ENCODE measurements at regions not wholly inside any gene's neighbourhood (a gene's known extent, or its start where the extent isn't known, plus 50 kb on each side); places are given as distances from the start of the nearest gene placed in this dataset.
"Not testable (repeated sequence)": the region's sequence is repeated elsewhere in the genome, so short reads cannot be mapped to it uniquely, and the experiment has no call there.

DNA sequence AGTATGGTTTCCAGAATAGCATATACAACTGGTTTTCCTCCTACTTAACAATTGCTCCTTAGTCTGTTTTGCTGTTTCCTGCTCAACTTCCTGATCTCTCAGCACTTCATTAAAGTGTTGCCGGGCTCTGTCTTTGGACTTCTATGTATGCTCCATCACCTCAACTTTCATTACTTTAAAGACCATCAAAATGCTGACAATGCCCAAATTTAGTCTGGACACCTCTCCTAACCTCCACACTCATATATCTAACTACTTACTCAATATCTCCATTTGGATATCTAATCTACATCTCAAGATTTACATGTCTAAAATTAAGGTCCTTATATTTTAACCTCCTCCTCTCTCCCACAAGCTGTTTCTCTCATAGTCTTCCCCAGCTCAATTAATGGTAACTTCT is 54.4 kb upstream of the LGR5 start:
- no peak for DNase-seq

DNA sequence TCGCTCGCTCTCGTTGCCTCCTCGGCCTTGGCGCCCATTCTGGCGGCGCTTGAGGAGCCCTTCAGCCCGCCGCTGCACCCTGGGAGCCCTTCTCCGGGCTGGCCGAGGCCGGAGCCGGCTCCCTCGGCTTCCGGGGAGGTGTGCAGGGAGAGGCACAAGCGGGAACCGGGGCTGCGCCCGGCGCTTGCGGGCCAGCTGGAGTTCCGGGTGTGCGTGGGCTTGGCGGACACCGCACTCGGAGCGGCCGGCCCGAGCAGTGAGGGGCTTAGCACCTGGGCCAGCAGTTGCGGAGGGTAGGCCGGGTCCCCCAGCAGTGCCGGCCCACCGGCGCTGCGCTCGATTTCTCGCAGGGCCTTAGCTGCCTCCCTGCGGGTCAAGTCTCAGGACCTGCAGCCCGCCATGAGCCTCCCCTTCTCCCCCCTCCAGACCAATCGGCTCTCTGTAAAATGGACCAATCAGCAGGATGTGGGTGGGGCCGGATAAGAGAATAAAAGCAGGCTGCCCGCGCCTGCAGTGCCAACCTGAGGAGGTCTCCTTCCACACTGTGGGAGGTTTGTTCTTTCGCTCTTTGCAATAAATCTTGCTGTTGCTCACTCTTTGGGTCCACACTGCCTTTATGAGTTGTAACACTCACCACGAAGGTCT is 62.8 kb upstream of the LGR5 start:
- not testable (repeated sequence) for DNase-seq

DNA sequence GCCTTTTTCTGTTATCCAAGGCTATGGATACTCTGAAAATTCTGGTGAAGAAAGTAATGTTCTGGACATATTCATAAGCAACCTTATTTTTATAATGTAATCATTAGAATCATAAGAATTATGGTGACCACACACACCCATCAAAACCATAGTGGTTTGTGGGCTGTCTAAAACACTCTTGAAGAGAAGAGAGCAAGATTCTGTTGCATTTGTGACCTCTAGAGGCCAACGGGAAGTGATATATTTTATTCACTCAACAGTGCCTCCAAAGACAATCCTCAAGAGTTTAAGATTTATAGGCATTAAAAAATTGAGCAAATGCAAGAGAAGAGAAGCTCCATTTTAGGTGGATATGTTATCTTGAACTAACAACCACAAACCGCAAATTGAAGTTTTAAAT is 68.5 kb upstream of the LGR5 start:
- no peak for DNase-seq

DNA sequence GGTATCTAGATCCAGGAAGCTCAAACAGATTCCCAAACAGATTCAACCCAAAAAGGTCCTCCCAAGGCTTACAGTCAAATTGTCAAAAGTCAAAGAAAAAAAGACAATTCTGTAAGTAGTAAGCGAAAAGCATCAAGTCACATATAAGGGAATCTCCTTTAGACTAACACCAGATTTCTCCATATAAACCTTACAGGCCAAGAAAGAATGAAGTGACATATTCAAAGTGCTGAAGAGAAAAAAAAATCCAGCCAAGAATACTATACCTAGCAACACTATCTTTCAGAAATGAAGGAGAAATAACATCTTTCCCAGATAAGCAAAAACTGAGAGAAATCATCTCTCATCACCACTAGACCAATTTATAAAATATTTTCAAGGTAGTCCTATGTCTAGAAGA is 79.6 kb upstream of the LGR5 start:
- no peak for DNase-seq

DNA sequence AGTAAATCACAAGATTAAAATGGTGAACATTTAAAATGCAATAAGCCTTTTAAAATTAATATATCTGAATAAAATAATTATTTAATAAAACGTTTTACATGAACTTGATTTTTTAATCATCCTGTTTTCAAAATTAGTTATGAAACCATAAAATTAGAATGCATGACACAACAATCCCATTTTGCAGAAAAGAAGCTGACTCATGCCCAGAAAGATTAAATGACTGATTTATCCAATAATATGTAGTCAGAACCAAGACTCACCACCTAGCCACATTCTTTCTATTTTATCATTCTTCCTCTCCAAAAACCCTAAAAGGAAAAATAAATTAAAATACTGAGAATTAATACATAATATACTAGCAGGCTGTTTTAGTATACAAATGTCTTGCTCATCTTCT is 83.0 kb upstream of the LGR5 start:
- no peak for DNase-seq

DNA sequence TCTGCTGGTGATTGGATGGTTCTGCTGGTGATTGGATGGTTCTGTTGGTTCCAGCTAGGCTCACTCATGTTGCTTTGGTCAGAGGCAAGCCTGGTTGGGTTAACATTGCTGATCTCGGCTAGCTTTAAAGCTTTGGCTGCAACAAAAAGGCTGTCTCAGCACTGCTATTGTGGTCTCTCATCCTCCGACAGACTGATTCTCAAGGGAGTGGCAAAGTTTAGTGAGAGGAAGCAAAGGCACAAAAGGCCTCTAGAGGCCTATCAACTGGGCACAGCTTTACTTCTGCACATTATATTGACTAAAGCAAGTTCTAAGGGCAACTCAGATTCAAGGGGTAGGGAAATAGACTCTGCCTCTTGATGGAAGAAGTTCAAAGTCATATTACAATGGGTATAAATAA is 84.7 kb upstream of the LGR5 start:
- no peak for DNase-seq

DNA sequence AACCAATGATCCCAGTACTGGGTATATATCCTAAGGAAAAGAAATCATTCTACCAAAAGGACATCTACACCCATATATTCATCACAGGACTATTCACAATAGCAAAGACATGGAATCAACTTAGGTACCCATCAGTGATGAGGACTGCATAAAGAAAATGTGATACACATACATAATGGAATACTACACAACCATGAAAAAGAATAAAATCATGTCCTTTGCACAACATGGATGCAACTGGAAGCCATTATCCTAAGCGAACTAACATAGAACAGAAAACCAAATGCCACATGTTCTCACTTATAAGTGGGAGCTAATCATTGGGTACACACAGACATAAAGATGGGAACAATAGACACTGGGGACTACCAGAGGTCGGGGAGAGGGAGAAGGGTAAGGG is 86.0 kb upstream of the LGR5 start:
- no peak for DNase-seq

DNA sequence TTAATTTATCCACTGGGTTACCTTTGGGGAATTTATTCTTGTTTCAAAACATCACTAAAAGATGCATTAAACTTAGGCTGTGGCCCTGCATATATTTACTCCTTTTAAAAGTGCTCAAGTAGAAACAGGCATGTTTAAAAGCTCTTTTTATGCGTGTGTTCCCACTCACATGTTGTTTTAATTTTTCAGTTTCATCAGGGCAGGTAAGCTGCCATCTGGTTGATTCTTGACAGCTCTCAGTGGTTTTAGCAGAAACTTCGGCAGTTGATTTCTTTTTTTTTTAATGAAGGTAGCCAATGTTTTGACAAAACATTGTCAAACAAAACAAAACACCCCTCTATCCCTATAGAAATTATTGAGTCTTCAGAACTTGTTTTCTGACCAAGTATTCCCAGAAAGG is 89.6 kb upstream of the LGR5 start:
- DNase-seq: no peak

DNA sequence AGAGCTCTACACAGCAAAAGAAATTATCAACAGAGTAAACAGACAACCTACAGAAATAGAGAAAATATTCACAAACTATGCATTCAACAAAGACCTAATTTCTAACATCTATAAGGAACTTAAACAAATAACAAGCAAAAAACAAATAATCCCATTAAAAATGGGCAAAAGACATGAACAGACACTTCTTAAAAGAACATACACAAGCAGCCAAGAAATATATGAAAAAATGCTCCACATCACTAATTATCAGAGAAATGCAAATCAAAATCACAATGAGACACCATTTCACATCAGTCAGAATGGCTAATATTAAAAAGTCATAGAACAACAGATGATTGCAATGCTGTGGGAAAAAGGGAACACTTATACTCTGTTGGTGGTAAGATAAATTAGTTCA is 100.7 kb upstream of the LGR5 start:
- no peak for DNase-seq

DNA sequence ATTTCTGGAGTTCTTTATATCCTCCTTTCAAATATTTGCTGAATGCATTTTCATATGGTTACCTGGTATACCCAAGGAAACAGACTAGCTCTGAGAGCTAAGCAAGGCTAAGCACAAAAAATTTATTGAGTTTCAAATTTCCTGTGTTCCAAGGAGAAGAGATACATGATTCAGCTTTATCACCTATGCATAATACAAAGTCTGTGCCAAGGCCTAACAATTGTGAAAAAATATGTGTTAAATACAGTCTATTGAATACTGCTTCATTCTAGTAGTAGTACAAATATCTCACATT is 103.7 kb upstream of the LGR5 start:
- no peak for DNase-seq

DNA sequence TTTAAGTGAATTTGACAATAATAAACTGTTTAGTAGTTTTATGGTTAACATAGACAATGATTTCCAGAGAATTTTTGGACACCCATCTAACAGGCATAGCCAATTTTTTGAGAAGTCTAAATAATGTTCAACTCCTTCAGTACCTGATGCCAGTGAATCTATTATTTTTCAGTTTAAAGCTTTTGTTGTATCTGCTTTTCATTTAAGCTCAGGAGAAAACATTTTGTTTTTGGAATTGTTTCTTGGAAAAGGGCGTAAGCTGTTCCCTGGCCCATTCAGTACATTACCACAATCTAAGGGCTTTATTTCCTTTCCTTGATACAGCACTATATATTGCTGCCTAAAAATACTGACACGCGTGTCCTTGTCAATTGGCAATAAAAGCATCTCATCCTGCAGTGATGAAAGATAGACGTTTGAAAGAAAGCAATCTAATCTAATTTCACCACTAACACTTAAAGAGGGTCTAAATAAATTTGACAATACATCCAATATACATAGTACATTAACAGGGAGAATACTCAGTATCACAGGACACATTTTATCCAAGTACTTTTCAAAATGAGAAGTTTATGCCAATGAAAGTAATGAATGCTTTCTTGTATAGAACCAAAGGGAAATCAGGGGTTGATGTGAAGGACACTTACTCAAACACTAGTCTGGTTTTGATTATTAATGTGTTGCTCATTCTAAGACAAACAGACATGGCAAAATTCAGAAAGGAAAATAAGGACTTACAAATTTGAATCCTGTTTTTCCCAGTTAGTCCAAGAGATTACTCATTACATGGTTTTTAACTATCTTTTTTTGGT is 104.2 kb upstream of the LGR5 start:
- DNase-seq: no peak

DNA sequence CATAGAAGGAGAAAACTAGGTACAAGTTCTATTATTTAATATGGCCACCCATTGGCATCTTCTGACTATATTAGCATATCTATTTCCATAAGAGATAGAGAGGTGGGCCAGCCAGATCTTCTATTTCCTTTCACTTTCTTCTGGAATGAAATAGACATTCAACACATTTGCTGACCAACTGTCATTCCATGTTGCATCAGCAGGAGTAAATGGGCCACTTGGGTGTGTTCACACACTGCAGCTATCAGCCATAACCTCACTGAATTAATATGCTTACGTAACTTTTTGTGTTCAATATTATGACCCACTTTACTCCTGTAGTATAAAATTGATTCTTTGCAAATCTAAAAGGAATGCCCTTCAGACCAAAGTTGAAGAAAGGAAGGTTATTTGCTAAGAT is 106.2 kb upstream of the LGR5 start:
- no peak for DNase-seq

DNA sequence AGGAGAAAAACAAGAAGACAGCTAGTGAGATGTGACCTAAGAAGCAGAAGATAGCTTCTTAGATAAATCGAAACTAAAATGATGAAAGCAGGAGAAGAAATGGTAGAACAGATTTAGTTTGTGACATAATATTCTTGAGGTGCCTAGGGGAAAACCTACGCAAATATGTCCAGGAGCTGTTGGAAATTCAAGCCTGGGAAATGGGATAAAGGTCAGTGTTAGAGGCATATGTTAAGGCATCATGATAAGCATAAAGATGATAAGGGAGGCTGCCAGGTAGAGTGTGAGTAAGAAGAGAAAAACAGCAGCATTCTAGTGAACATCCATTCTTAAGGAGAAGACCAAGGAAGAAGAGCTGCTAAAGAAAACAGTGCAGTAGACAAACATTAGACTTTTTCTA is 109.6 kb upstream of the LGR5 start:
- DNase-seq: no peak

DNA sequence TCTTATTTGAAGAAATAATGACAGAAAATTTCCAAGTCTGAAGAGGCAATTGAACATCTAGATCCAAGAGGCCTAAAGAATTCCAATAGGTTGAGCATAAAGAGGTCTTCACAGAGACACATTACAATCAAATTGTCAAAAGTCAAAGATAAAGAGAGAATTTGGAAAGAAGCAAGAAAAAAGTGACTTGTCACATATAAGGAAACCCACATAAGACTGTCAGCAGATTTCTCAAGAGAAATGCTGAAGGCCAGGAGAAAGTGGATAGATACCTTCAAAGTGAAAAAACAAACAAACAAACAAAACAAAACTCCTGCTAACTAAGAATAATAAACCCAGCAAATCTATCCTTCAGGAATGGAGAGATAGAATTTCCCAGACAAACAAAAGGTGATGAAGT is 118.1 kb upstream of the LGR5 start:
- no peak for DNase-seq

DNA sequence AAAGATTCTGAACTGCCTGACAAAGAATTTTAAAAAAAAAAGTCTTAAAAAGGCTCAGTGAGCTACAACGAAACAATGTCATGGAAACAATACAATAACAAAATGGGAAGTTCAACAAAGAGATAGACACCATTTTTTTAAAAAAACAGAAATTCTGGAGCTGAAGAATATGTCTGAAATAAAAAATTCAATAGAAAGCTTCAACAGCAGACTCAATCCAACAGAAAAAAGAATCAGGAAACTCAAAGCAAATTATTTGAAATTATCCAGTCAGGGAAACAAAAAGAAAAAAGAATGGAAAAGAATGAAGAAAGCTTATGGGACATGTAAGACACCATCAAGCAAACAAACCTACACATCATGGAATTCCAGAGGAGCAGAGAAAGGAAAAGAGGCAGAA is 118.5 kb upstream of the LGR5 start:
- no peak for DNase-seq

DNA sequence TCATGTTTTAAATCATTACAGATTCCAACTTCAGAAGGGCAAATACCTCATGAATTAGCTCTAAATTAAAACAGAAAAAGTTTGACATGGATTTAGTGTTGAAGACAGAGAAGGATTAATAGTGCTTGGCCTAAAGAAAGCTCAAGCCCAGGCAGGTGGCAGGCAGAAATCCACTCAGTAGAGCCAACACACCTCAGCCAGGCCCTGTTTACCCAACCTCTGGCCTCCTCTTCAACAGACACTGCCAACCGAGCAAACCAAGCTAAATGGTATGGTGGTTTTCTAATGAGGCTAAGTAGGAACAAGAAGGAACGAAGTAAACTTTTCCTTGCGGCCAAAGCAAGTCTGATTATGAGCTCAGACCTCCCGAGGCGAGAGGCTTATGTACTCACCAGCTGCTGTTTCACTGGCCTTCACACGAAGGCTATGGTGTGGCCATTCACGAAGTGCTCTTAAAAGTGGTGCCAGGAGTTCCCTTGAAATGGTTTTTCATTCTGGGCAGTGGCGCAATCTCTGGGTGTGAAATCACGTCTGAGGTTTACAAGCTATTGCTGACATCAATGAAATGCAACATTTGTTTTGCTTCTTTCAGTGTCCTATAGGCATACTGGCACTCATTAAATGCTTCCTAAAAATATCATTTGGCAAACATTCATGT is 124.1 kb upstream of the LGR5 start:
- no peak for DNase-seq

DNA sequence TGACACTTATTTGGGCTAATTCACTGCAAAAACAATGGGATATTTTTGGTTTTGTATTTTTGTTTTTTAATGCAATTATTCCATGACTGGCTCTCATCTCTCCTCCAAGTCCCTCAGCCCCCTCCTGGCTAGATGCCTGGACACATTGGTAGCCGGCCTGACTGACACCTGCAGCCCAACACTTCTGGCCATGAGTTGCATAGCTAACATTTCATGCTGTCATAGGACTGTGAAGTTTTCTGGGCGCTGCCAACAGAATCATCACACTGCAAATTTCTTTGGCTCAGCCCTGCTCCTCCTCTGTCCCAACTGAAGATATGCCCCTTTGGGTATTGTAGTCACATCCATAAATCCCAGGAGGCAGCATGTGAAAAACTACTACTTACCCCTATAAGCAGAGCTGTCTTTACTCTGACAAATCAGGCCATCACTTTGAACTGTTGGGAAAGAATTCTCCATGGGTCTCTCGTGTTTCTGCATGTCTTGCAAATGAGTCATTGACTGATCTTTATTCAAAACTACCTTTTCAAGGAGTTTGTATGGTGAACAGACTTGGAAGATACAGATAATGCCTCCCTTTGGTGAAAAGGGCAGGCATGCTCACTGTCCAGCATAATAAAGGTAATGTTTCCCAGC is 126.7 kb upstream of the LGR5 start:
- DNase-seq: no peak

DNA sequence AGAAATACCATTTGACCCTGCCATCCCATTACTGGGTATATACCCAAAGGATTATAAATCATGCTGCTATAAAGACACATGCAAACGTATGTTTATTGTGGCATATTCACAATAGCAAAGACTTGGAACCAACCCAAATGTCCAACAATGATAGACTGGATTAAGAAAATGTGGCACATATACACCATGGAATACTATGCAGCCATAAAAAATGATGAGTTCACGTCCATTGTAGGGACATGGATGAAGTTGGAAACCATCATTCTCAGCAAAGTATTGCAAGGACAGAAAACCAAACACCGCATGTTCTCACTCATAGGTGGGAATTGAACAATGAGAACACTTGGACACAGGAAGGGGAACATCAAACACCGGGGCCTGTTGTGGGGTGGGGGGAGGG is 128.0 kb upstream of the LGR5 start:
- not testable (repeated sequence) for DNase-seq

DNA sequence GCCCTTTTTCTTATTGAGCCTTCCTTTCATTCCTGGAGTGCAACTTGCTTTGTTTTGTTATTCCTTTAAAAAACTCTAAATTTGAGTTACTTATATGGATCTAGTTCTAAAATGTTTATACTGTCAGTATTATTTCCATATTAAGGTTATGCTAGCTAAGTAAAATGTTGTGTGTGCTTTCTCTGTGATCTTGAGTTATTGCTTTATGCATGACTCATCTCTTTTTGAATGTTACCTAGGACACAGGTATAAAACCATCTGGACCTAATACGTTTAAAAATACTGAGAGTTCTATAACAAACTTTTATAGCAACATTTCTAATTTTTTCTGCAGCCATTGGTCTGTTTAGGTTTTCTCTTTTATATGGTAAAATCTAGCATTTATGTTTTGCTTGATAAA is 132.8 kb upstream of the LGR5 start:
- DNase-seq: no peak

DNA sequence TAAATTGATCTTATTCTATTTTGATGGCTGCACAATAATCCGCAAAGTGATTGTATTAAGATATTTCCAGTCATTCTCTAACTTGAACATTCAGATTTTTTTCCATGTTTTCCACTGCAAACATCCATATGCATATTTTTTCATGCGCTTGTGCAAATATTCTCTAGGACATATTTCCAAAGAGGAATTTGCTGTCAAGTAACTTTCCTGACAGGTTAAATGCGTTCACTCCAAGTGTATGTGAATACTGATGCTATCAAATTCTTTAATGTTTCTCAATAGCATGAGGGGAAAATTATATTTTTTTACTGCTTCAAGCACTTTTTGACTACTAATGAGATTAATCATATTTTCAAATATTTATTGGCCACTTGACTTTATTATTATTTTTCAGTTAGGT is 135.3 kb upstream of the LGR5 start:
- DNase-seq: no peak

DNA sequence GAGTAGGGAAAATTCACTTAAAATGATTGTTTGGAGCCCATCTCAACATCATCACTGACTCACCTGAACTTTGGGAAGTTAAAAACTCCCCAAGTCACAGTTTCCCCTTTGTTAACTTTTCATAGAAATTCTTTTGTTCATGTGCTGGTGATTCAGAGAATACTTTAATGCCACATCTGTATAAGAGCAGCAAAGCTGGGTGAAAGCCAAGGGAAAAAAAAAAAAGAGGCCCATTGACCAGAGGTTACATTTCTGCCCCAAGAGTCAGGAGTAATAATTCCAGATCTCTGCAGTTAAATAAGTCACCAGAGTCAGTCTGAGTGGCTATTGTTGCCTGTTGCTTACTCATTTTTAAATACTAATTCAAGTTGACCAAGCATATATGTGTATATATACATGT is 136.4 kb upstream of the LGR5 start:
- DNase-seq: no peak

DNA sequence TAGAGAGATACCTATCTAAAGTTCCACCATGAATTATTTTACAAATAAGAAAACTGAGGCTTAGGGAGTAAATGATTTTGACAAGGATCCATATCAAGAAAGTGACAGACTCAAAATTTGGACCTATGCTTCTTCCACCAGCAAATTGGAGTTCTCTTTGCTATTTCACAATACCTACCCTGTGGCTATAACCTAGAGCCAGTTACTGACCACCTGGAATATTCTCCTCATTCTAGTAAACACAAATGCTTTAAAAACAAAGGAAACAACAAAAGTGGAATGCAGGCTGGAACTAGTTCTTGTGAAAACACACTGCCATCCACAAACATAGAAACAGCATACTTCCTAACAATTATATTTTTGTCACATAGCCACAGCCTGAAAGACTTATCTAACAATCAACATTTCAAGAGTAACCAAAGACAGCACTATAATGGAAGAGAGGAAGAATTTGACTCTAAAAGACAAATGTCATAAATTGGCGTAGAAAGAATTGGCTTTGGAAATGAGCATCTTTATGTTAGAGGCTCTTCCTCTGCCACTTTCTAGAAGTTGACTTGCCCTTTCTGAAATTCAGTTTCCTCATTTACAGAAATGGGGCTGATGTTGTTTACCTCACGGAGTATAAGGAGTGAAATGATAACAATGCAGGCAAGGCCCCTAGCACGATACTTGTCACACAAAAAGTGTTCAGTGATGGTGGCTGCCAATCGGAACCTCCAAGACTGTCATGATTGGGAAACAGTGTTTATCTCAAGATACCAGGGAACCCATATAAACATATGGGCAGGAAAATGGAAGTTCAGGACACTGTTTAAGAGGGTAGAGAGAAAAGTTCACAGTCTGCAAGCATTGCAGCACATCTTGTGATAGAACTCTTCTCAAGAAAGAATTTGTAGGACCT is 138.6 kb upstream of the LGR5 start:
- no peak for DNase-seq
